ENCODE measurements at regions not wholly inside any gene's neighbourhood (a gene's known extent, or its start where the extent isn't known, plus 50 kb on each side); places are given as distances from the start of the nearest gene placed in this dataset.

- DNase-seq (ENCODE audit: extremely low read depth in 1 of 4, low spot score in 3 of 4) (no peak), ATAC-seq (no peak), FAIRE-seq (no peak)
- Histone ChIP-seq H4K20me1 (replicated peaks; ENCODE audit: control insufficient read depth, insufficient read depth, low read length) (no peaks in the 10 kb centered on the region), H3K4me1 (replicated peaks in 1 of 2; ENCODE audit: control insufficient read depth in 2 of 2, insufficient read depth in 2 of 2, low read length in 2 of 2) (no peaks in the 10 kb centered on the region), H3K36me3 (ENCODE audit: control insufficient read depth, insufficient read depth, low read length) (no peaks in the 10 kb centered on the region), H3K27me3 (ENCODE audit: control insufficient read depth in 2 of 2, insufficient read depth in 2 of 2, low read length in 2 of 2) (no peaks in the 10 kb centered on the region), H3K79me2 (ENCODE audit: control insufficient read depth, insufficient read depth, low read length) (no peaks in the 10 kb centered on the region), H3K4me2 (ENCODE audit: insufficient read depth, low read length) (no peak overlapping the region), H3K27ac (ENCODE audit: extremely low read depth, low read depth, low read length) (no peak overlapping the region), H3K4me3 (no peak overlapping the region), H3K9ac (ENCODE audit: insufficient read depth in 1 of 2, low read depth in 2 of 2, low read length in 2 of 2) (no peak overlapping the region), H3K9me3 (replicated peaks; ENCODE audit: control insufficient read depth, insufficient read depth, low read depth, low read length) (no peaks in the 10 kb centered on the region), H3K9me1 (ENCODE audit: control insufficient read depth, insufficient read depth, low read length) (no peaks in the 10 kb centered on the region), H2AFZ (ENCODE audit: low read depth, low read length) (no peak overlapping the region)
- intact Hi-C loops (cut with micrococcal nuclease), result no loop called here
- ChIA-PET CTCF (ENCODE audit: low intra/inter-chr PET ratio) (no interaction called here), POLR2A (no interaction called here)
- in situ Hi-C loops (cut with MboI), result no loop called here
- no TSS peak for BruUV-seq (replicated peaks)
- 0% methylated on average over 3 of the region's 4 CpGs for WGBS (ENCODE audit: insufficient coverage, low coverage, missing lambda C conversion rate)
- TF ChIP-seq DACH1 (IDR thresholded peaks at IDR 0.05; ENCODE audit: partially characterized antibody) (no peak), NCOA2 (IDR thresholded peaks at IDR 0.05; ENCODE audit: partially characterized antibody in 2 of 2) (no peak), POLR2G (IDR thresholded peaks at IDR 0.05; ENCODE audit: low read depth, low read length) (no peak), HLTF (IDR thresholded peaks at IDR 0.05) (no peak), ZNF766 (CRISPR knock-in tag; conservative IDR thresholded peaks at IDR 0.05) (no peak), HEY1 (CRISPR knock-in tag; IDR thresholded peaks at IDR 0.05; ENCODE audit: borderline replicate concordance) (no peak), ZNF280A (IDR thresholded peaks at IDR 0.05; ENCODE audit: low read depth, partially characterized antibody) (no peak), KLF6 (CRISPR knock-in tag; IDR thresholded peaks at IDR 0.05; ENCODE audit: borderline replicate concordance) (no peak), ZNF165 (CRISPR knock-in tag; IDR thresholded peaks at IDR 0.05; ENCODE audit: borderline replicate concordance) (no peak), RFX5 (IDR thresholded peaks at IDR 0.05; ENCODE audit: low read depth, low read length) (no peak), PCBP1 (IDR thresholded peaks at IDR 0.05; ENCODE audit: low read depth, low read length, poor library complexity, severe bottlenecking) (no peak)
- TF ChIP-seq, protein P1, sequence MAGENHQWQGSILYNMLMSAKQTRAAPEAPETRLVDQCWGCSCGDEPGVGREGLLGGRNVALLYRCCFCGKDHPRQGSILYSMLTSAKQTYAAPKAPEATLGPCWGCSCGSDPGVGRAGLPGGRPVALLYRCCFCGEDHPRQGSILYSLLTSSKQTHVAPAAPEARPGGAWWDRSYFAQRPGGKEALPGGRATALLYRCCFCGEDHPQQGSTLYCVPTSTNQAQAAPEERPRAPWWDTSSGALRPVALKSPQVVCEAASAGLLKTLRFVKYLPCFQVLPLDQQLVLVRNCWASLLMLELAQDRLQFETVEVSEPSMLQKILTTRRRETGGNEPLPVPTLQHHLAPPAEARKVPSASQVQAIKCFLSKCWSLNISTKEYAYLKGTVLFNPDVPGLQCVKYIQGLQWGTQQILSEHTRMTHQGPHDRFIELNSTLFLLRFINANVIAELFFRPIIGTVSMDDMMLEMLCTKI (IDR thresholded peaks at IDR 0.05; ENCODE audit: partially characterized antibody), result no peak
- TF ChIP-seq, protein P2, sequence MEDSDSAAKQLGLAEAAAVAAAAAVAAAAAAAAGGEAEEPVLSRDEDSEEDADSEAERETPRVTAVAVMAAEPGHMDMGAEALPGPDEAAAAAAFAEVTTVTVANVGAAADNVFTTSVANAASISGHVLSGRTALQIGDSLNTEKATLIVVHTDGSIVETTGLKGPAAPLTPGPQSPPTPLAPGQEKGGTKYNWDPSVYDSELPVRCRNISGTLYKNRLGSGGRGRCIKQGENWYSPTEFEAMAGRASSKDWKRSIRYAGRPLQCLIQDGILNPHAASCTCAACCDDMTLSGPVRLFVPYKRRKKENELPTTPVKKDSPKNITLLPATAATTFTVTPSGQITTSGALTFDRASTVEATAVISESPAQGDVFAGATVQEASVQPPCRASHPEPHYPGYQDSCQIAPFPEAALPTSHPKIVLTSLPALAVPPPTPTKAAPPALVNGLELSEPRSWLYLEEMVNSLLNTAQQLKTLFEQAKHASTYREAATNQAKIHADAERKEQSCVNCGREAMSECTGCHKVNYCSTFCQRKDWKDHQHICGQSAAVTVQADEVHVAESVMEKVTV (CRISPR knock-in tag; IDR thresholded peaks at IDR 0.05), result no peak
Observed at GRCh38 chrX:113287761-113288160, 447.1 kb upstream of the AMOT start.

Measured in K562 (cell line).